Adrenal gland (tissue), 5 donors: ENCODE measurements at regions not wholly inside any gene's neighbourhood (a gene's known extent, or its start where the extent isn't known, plus 50 kb on each side); places are given as distances from the start of the nearest gene placed in this dataset.

Experiments
- POLR2A ChIP-seq, 2 donors: fragments of 450-650 bp; IDR thresholded peaks; one replicate each; pipeline ENCODE4 v1.6.1; 2017; ENCODE audit warnings: antibody characterized with exemption in 2 of 2, mild to moderate bottlenecking in 2 of 2, moderate library complexity in 1 of 2
- TF ChIP-seq, protein P1 (sequence below), 6 experiments: fragments of 450-650 bp in 4 of 6; fragments of 200-600 bp in 2 of 6; sonication (generic) in 1 of 6; IDR thresholded peaks; 1 replicate in 5 of 6; 2 replicates in 1 of 6; pipeline versions ENCODE4 v1.5.1 to v1.8.0; 2016 to 2021; ENCODE audit warnings: antibody characterized with exemption in 6 of 6, mild to moderate bottlenecking in 2 of 6, moderate library complexity in 1 of 6
- donor health status: DM: no; HTN: no; CAD: no.

DNA sequence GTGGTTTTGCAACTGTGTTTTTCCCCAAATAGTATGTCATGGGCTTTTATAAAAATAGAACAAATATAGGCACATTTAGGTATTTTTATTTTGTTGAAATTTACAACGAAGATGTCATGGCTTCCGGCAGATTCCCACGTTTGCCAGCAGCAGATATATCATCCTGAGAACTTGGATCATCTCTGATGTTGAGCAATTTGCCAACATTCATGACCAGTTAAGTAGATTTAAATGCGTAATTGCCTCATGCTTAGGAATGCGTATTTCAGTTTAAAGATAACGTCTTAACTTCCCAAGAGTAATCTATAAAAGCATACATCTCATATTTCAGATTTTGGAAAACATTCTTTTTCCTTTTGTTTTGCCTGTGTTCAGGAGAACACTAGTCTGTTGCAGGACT, 457.8 kb downstream of the QKI start:
- TF ChIP-seq POLR2A (IDR thresholded peaks at IDR 0.05): no peak
- TF ChIP-seq, protein P1, sequence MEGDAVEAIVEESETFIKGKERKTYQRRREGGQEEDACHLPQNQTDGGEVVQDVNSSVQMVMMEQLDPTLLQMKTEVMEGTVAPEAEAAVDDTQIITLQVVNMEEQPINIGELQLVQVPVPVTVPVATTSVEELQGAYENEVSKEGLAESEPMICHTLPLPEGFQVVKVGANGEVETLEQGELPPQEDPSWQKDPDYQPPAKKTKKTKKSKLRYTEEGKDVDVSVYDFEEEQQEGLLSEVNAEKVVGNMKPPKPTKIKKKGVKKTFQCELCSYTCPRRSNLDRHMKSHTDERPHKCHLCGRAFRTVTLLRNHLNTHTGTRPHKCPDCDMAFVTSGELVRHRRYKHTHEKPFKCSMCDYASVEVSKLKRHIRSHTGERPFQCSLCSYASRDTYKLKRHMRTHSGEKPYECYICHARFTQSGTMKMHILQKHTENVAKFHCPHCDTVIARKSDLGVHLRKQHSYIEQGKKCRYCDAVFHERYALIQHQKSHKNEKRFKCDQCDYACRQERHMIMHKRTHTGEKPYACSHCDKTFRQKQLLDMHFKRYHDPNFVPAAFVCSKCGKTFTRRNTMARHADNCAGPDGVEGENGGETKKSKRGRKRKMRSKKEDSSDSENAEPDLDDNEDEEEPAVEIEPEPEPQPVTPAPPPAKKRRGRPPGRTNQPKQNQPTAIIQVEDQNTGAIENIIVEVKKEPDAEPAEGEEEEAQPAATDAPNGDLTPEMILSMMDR (IDR thresholded peaks at IDR 0.05): no peak
